H1 (cell line): ENCODE measurements at regions not wholly inside any gene's neighbourhood (a gene's known extent, or its start where the extent isn't known, plus 50 kb on each side); places are given as distances from the start of the nearest gene placed in this dataset.

Source experiments
- CTCF ChIA-PET: fragments of 300-600 bp; sonication (Branson Sonifier 250); formaldehyde crosslinking; loops from one replicate; lab custom pipeline; 2021; ENCODE audit not compliant: partially characterized antibody; lab: Charles Lee
- POLR2A ChIA-PET: fragments of 300-600 bp; sonication (Branson Sonifier 250); formaldehyde crosslinking; loops from one replicate; lab custom pipeline; 2021; ENCODE audit warnings: inconsistent platforms; ENCODE audit not compliant: partially characterized antibody; lab: Charles Lee
- DNase-seq, 2 experiments: peaks; one replicate each; pipeline versions ENCODE4 v3.0.0 to v3.0.0-alpha.2; 2010 to 2022; ENCODE audit warnings: low spot score in 2 of 2, low read depth in 1 of 2, mixed read lengths in 1 of 2
- FAIRE-seq: peaks from 2 replicates; lab custom pipeline; 2011; peaks lifted over from hg19 to GRCh38; lab: Jason Lieb, UNC
- H2AFZ ChIP-seq: 2 replicates; pipeline ENCODE4 v1.8.1; 2012; ENCODE audit warnings: low read length, inconsistent platforms
- H2AK5ac ChIP-seq: 2 replicates; pipeline ENCODE4 v1.6.1; 2013; ENCODE audit warnings: low read depth, low read length
- H2BK120ac ChIP-seq: replicated peaks from 2 replicates; pipeline ENCODE3; 2013; ENCODE audit warnings: low read depth, low read length, inconsistent platforms
- H2BK12ac ChIP-seq: 2 replicates; pipeline ENCODE4 v1.6.1; 2013; ENCODE audit warnings: low read depth, low read length
- H2BK15ac ChIP-seq: 2 replicates; pipeline ENCODE4 v1.6.1; 2013; ENCODE audit warnings: low read length
- H2BK20ac ChIP-seq: 2 replicates; pipeline ENCODE4 v1.6.1; 2013; ENCODE audit warnings: low read length
- H2BK5ac ChIP-seq: 2 replicates; pipeline ENCODE4 v1.6.1; 2013; ENCODE audit warnings: low read depth, low read length
- H3K14ac ChIP-seq: 2 replicates; pipeline ENCODE4 v1.6.1; 2013; ENCODE audit warnings: inconsistent platforms; ENCODE audit not compliant: insufficient read length
- H3K18ac ChIP-seq: 2 replicates; pipeline ENCODE4 v1.6.1; 2013; ENCODE audit warnings: low read length; ENCODE audit errors: extremely low read depth
- H3K23ac ChIP-seq: 2 replicates; pipeline ENCODE4 v1.6.1; 2013; ENCODE audit warnings: inconsistent platforms; ENCODE audit not compliant: insufficient read length
- H3K23me2 ChIP-seq: 2 replicates; pipeline ENCODE4 v1.6.1; 2013; ENCODE audit warnings: low read depth, low read length
- H3K27ac ChIP-seq: 2 replicates; pipeline ENCODE4 v1.6.1; 2011; ENCODE audit warnings: low read depth, low read length, inconsistent platforms
- H3K27me3 ChIP-seq, 4 experiments: replicated peaks in 1 of 4; 1 replicate in 1 of 4; 2 replicates in 3 of 4; pipeline versions ENCODE4 v1.6.1 to v1.8.1; 2011 to 2013; ENCODE audit warnings: low read length in 3 of 4, mild to moderate bottlenecking in 3 of 4, inconsistent platforms in 2 of 4, mixed read lengths in 2 of 4, moderate library complexity in 1 of 4; ENCODE audit not compliant: control insufficient read depth in 3 of 4, insufficient read depth in 3 of 4; ENCODE audit errors: extremely low read depth in 1 of 4
- H3K36me3 ChIP-seq, 4 experiments: 2 replicates each; pipeline versions ENCODE4 v1.6.1 to v1.8.1; 2011 to 2013; ENCODE audit warnings: mild to moderate bottlenecking in 4 of 4, low read length in 3 of 4, moderate library complexity in 2 of 4, control low read depth in 1 of 4, inconsistent platforms in 1 of 4; ENCODE audit not compliant: insufficient read depth in 4 of 4, control insufficient read depth in 2 of 4
- H3K4ac ChIP-seq: replicated peaks from 2 replicates; pipeline ENCODE3; 2013; ENCODE audit warnings: low read length, low read depth, mixed read lengths, inconsistent platforms; ENCODE audit not compliant: insufficient read length
- H3K4me1 ChIP-seq, 4 experiments: replicated peaks in 1 of 4; 1 replicate in 1 of 4; 2 replicates in 3 of 4; pipeline versions ENCODE4 v1.6.1 to v1.8.1; 2011 to 2013; ENCODE audit warnings: low read length in 3 of 4, inconsistent platforms in 2 of 4, mixed read lengths in 1 of 4; ENCODE audit not compliant: insufficient read depth in 4 of 4, control insufficient read depth in 3 of 4
- H3K4me2 ChIP-seq, 2 experiments: 2 replicates each; pipeline versions ENCODE4 v1.6.1 to v1.8.1; 2011 to 2013; ENCODE audit warnings: low read depth in 2 of 2, low read length in 2 of 2, control low read depth in 1 of 2, inconsistent platforms in 1 of 2, mild to moderate bottlenecking in 1 of 2; ENCODE audit not compliant: insufficient read depth in 1 of 2
- H3K4me3 ChIP-seq, 4 experiments: fragments of 200-600, 300-600 bp in 1 of 4; sonication (generic), shearing (Covaris generic), sonication (Bioruptor Twin) in 1 of 4; 2 replicates each; pipeline versions ENCODE4 v1.5.1 to v1.8.1; 2011 to 2016; ENCODE audit warnings: low read length in 4 of 4, low read depth in 3 of 4, control low read depth in 2 of 4, inconsistent platforms in 2 of 4, mild to moderate bottlenecking in 2 of 4, mixed read lengths in 1 of 4, moderate library complexity in 1 of 4; ENCODE audit not compliant: insufficient read depth in 2 of 4; ENCODE audit errors: extremely low read depth in 1 of 4
- H3K56ac ChIP-seq: replicated peaks from 2 replicates; pipeline ENCODE3; 2013; ENCODE audit warnings: low read depth, mild to moderate bottlenecking, mixed read lengths, low read length, inconsistent platforms; ENCODE audit not compliant: insufficient read length
- H3K79me1 ChIP-seq: 2 replicates; pipeline ENCODE4 v1.6.1; 2013; ENCODE audit warnings: low read depth, low read length, control low read depth
- H3K79me2 ChIP-seq, 2 experiments: 2 replicates each; pipeline versions ENCODE4 v1.6.1 to v1.8.1; 2012 to 2013; ENCODE audit warnings: low read length in 2 of 2, mild to moderate bottlenecking in 2 of 2, inconsistent platforms in 1 of 2; ENCODE audit not compliant: insufficient read depth in 2 of 2, control insufficient read depth in 1 of 2
- H3K9ac ChIP-seq, 4 experiments: replicated peaks in 1 of 4; 1 replicate in 1 of 4; 2 replicates in 3 of 4; pipeline versions ENCODE4 v1.6.1 to v1.8.1; 2011 to 2013; ENCODE audit warnings: low read depth in 3 of 4, low read length in 3 of 4, control low read depth in 2 of 4, mild to moderate bottlenecking in 2 of 4, moderate library complexity in 2 of 4, inconsistent platforms in 1 of 4; ENCODE audit errors: extremely low read depth in 1 of 4
- H3K9me3 ChIP-seq, 2 experiments: 2 replicates each; pipeline versions ENCODE4 v1.6.1 to v1.8.1; 2012 to 2013; ENCODE audit warnings: mild to moderate bottlenecking in 2 of 2, moderate library complexity in 2 of 2, control low read depth in 1 of 2, inconsistent platforms in 1 of 2, low read depth in 1 of 2, low read length in 1 of 2, mixed read lengths in 1 of 2; ENCODE audit not compliant: insufficient read depth in 2 of 2
- H4K20me1 ChIP-seq, 2 experiments: replicated peaks in 1 of 2; 2 replicates each; pipeline versions ENCODE3 to v1.8.1; 2011 to 2013; ENCODE audit warnings: inconsistent platforms in 2 of 2, low read length in 2 of 2, mild to moderate bottlenecking in 1 of 2; ENCODE audit not compliant: insufficient read depth in 2 of 2, control insufficient read depth in 1 of 2
- H4K5ac ChIP-seq: 2 replicates; pipeline ENCODE4 v1.6.1; 2013; ENCODE audit warnings: low read length, low read depth, mixed read lengths, inconsistent platforms; ENCODE audit not compliant: insufficient read length
- H4K8ac ChIP-seq: 2 replicates; pipeline ENCODE4 v1.8.0; 2013; ENCODE audit warnings: mild to moderate bottlenecking, moderate library complexity, low read length, inconsistent platforms; ENCODE audit not compliant: insufficient read depth; ENCODE audit errors: extremely low read depth
- H4K91ac ChIP-seq: replicated peaks from 2 replicates; pipeline ENCODE3; 2013; ENCODE audit warnings: low read length, mixed read lengths, inconsistent platforms; ENCODE audit not compliant: insufficient read length
- CBX8 ChIP-seq: fragments of 300-800, 300-1000 bp; sonication (generic); IDR thresholded peaks from 2 replicates; pipeline ENCODE4 v1.7.1; 2016; ENCODE audit warnings: low read depth, low read length, borderline replicate concordance
- KDM4A ChIP-seq: IDR thresholded peaks from one replicate; pipeline ENCODE4 v1.7.1; 2012; ENCODE audit warnings: low read depth, mild to moderate bottlenecking, moderate library complexity, low read length, inconsistent platforms; ENCODE audit not compliant: severe bottlenecking
- KDM5A ChIP-seq: fragments of 200-600 bp; IDR thresholded peaks from 2 replicates; pipeline ENCODE4 v1.7.1; 2012; ENCODE audit warnings: mild to moderate bottlenecking, low read length, inconsistent platforms, mixed read lengths
- SIX5 ChIP-seq: IDR thresholded peaks from 2 replicates; pipeline ENCODE4 v1.6.1; 2011; ENCODE audit warnings: mild to moderate bottlenecking, low read depth, low read length
- TAF1 ChIP-seq: IDR thresholded peaks from 2 replicates; pipeline ENCODE4 v1.6.1; 2011; ENCODE audit warnings: mild to moderate bottlenecking, low read depth, low read length
- WGBS, 2 experiments: shearing (Covaris generic) in 1 of 2; methylation state at CpG; one replicate each; pipeline versions ENCODE4 v1.1.6 to v1.1.7; 2013 to 2015; ENCODE audit warnings: low lambda C conversion rate in 2 of 2, mixed read lengths in 2 of 2, inconsistent platforms in 1 of 2, low coverage in 1 of 2, missing lambda C conversion rate in 1 of 2; ENCODE audit not compliant: insufficient replicate concordance in 2 of 2, insufficient coverage in 1 of 2, insufficient read length in 1 of 2; ENCODE audit errors: extremely low coverage in 1 of 2, missing lambda C conversion rate in 1 of 2; 5-methylcytosine and 5-hydroxymethylcytosine counted together

- Histone ChIP-seq H3K79me2 (no peaks in the 10 kb centered on the region), H3K4ac (no peak overlapping the region), H2BK120ac (no peak overlapping the region), H3K18ac (no peak overlapping the region), H3K4me2 (no peak overlapping the region), H2BK15ac (no peak overlapping the region), H3K4me1 (no peaks in the 10 kb centered on the region), H4K8ac (no peak overlapping the region), H4K91ac (no peak overlapping the region), H2AFZ (no peak overlapping the region), H3K9me3 (no peaks in the 10 kb centered on the region), H3K23me2 (no peaks in the 10 kb centered on the region), H3K36me3 (no peaks in the 10 kb centered on the region), H4K5ac (no peak overlapping the region), H3K4me3 (no peak overlapping the region), H3K9ac (no peak overlapping the region), H3K14ac (no peak overlapping the region), H3K79me1 (no peaks in the 10 kb centered on the region), H2BK20ac (no peak overlapping the region), H3K56ac (no peak overlapping the region), H2BK12ac (no peak overlapping the region), H2AK5ac (no peak overlapping the region), H3K27me3 (no peaks in the 10 kb centered on the region), H3K27ac (no peak overlapping the region), H2BK5ac (no peak overlapping the region), H4K20me1 (no peaks in the 10 kb centered on the region), H3K23ac (no peak overlapping the region)
- DNase-seq (no peak), FAIRE-seq (no peak)
- ChIA-PET POLR2A (no interaction called here), CTCF (interaction anchor here (1.1 to 1.2 kb wide), 2 partner anchors 51 to 52 kb away, joined by 3 read pairs; no protein-coding TSS in a partner anchor)
- WGBS, 2 experiments = 85% methylated on average over 3 of the region's 3 CpGs; no CpG with 5 or more reads in 1 of the 2 experiments
- TF ChIP-seq KDM4A = no peak
- TF ChIP-seq CBX8 = no peak
- no peak for TF ChIP-seq SIX5
- no peak for TF ChIP-seq KDM5A
- TF ChIP-seq TAF1 = no peak
These were observed 83.1 kb upstream of the SETMAR start for GRCh38 chr3:4220065-4220464.
